Vagina (tissue), 2 donors: ENCODE measurements at regions not wholly inside any gene's neighbourhood (a gene's known extent, or its start where the extent isn't known, plus 50 kb on each side); places are given as distances from the start of the nearest gene placed in this dataset.

Experiments used
- DNase-seq, 2 donors: peaks; one replicate each; pipeline ENCODE4 v3.0.0-alpha.2; 2017; ENCODE audit errors: extremely low spot score in 2 of 2
- H3K27ac ChIP-seq: fragments of 200-600 bp; sonication (generic); one replicate; pipeline ENCODE4 v1.5.1; 2019
- H3K27me3 ChIP-seq: fragments of 200-600 bp; sonication (generic); one replicate; pipeline ENCODE4 v1.5.1; 2019
- H3K36me3 ChIP-seq, 2 donors: fragments of 200-600 bp; sonication (generic); one replicate each; pipeline ENCODE4 v1.5.1; 2017 to 2019
- H3K4me1 ChIP-seq: fragments of 200-600 bp; sonication (generic); one replicate; pipeline ENCODE4 v1.5.1; 2019
- H3K4me3 ChIP-seq, 2 donors: fragments of 200-600 bp; sonication (generic); 1 replicate in 1 of 2; 2 replicates in 1 of 2; pipeline ENCODE4 v1.5.1; 2016 to 2019
- H3K9me3 ChIP-seq: fragments of 200-600 bp; sonication (generic); one replicate; pipeline ENCODE4 v1.5.1; 2019
- CTCF ChIP-seq, 3 experiments: fragments of 450-650 bp in 2 of 3; fragments of 200-600 bp in 1 of 3; sonication (generic) in 1 of 3; IDR thresholded peaks; one replicate each; pipeline ENCODE4 v1.5.1; 2017 to 2019; ENCODE audit warnings: antibody characterized with exemption in 3 of 3, mild to moderate bottlenecking in 2 of 3, moderate library complexity in 2 of 3
- POLR2A ChIP-seq, 2 donors: fragments of 450-650 bp; IDR thresholded peaks; one replicate each; pipeline ENCODE4 v1.6.1; 2017; ENCODE audit warnings: antibody characterized with exemption in 2 of 2, mild to moderate bottlenecking in 2 of 2, moderate library complexity in 2 of 2
- POLR2AphosphoS5 ChIP-seq, 2 donors: sonication (generic); formaldehyde crosslinking; IDR thresholded peaks; one replicate each; pipeline ENCODE4 v1.9.0; 2017; ENCODE audit warnings: antibody characterized with exemption in 2 of 2, mild to moderate bottlenecking in 2 of 2, low read depth in 1 of 2; ENCODE audit not compliant: insufficient read depth in 1 of 2
- intact Hi-C: fragments of 100-400 bp; cut with DNase I; formaldehyde crosslinking; loops from one replicate; pipeline ENCODE4 v1.15.1; 2023

- Histone ChIP-seq H3K4me1 (peaks cover 28% of the 10 kb centered on the region), H3K4me3 (no peak overlapping the region), H3K36me3 (no peaks in the 10 kb centered on the region), H3K27me3 (no peaks in the 10 kb centered on the region), H3K27ac (peak overlapping the region; percentile 78), H3K9me3 (no peaks in the 10 kb centered on the region)
- intact Hi-C loops = no loop called here
- TF ChIP-seq POLR2A (IDR thresholded peaks at IDR 0.05) (no peak), CTCF (IDR thresholded peaks at IDR 0.05) (no peak), POLR2AphosphoS5 (IDR thresholded peaks at IDR 0.05; ENCODE audit: insufficient read depth in 1 of 2, low read depth in 1 of 2) (no peak)
- DNase-seq = no peak
Observed at GRCh38 chr15:96182736-96183513, 147.6 kb upstream of the NR2F2 start.

DNA sequence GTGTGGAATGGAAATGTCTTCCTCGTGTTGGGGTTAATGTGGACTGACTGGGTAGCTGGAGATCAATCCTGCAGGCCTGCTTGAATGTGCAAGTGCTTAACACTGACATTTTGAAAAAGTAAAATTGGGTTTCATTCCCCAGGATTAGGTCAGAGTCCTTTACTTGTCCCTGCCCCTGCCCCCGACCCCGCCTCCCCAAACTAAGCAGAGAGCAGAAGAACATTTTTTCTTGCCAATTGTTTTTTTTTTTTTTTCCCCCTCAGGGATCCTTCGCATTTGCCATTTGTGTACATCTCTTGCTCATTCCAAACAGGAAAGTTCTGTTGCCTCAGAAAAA, 147.0 kb upstream of the NR2F2 start:
- no peak overlapping the region for H3K4me3 ChIP-seq
- no peaks in the 10 kb centered on the region for H3K36me3 ChIP-seq
- no peak for DNase-seq
- H3K27me3 ChIP-seq = no peaks in the 10 kb centered on the region
- no peak overlapping the region for H3K27ac ChIP-seq
- no peaks in the 10 kb centered on the region for H3K9me3 ChIP-seq
- intact Hi-C loops = no loop called here
- H3K4me1 ChIP-seq = peaks cover 28% of the 10 kb centered on the region
- TF ChIP-seq POLR2A (IDR thresholded peaks at IDR 0.05) = no peak
- no peak for TF ChIP-seq POLR2AphosphoS5 (IDR thresholded peaks at IDR 0.05; ENCODE audit: insufficient read depth in 1 of 2, low read depth in 1 of 2)
- TF ChIP-seq CTCF (IDR thresholded peaks at IDR 0.05) = no peak

DNA sequence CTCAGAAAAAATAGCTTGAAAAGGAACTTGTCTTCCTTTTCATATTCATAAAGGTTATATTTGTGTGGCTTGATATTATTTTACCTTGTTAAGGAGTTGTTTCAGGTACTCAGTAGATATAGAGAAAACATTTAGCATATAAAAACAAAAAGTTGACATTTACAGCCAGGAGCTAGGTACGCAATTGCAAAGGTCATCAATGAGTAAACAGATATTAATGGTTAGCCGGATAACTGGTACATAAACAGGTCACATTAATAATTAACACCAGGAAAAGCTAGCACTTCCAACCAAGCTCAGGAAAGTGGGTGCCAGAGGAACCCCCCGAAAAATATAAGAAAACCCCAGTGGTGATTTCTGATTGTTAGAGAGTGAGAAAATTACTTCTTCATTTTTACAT, 146.6 kb upstream of the NR2F2 start:
- intact Hi-C loops = no loop called here
- H3K4me1 ChIP-seq = peaks cover 28% of the 10 kb centered on the region
- no peaks in the 10 kb centered on the region for H3K36me3 ChIP-seq

GRCh38 chr15:96184297-96184696, 146.2 kb upstream of the NR2F2 start:
- intact Hi-C loops = no loop called here

More for the DNA sequence above, 146.6 kb upstream of the NR2F2 start:
- no peak overlapping the region for H3K27ac ChIP-seq
- H3K9me3 ChIP-seq = no peaks in the 10 kb centered on the region
- no peak for TF ChIP-seq POLR2AphosphoS5 (IDR thresholded peaks at IDR 0.05; ENCODE audit: insufficient read depth in 1 of 2, low read depth in 1 of 2)
- H3K4me3 ChIP-seq = no peak overlapping the region
- H3K27me3 ChIP-seq = no peaks in the 10 kb centered on the region
- DNase-seq = no peak

DNA sequence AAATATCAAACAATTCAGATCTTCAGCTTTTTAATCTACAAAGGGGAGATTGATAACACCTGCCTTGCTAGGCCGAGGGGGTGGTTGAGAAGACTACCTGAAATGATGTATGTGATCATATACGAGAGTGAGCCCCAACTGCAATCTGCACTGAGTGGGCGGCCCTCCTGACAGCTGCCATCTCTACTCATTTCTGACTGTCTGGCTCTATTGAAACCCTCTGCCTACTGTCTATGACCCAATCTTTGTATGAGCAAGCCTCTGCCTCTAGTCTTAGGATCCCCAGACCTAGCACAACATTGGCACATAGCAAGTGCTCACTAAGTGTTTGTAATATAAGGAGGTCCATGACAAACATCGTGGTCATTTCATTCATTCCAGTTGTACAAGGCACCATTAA, 144.4 kb upstream of the NR2F2 start:
- intact Hi-C loops = no loop called here
- Histone ChIP-seq H3K4me3 (no peak overlapping the region), H3K4me1 (peaks cover 15% of the 10 kb centered on the region), H3K27me3 (no peaks in the 10 kb centered on the region), H3K36me3 (no peaks in the 10 kb centered on the region), H3K27ac (no peak overlapping the region), H3K9me3 (no peaks in the 10 kb centered on the region)
- no peak for TF ChIP-seq POLR2A (IDR thresholded peaks at IDR 0.05)
- TF ChIP-seq POLR2AphosphoS5 (IDR thresholded peaks at IDR 0.05; ENCODE audit: insufficient read depth in 1 of 2, low read depth in 1 of 2) = no peak
- no peak for TF ChIP-seq CTCF (IDR thresholded peaks at IDR 0.05)
- no peak for DNase-seq

More at GRCh38 chr15:96184297-96184696, 146.2 kb upstream of the NR2F2 start:
- no peaks in the 10 kb centered on the region for H3K27me3 ChIP-seq
- TF ChIP-seq POLR2AphosphoS5 (IDR thresholded peaks at IDR 0.05; ENCODE audit: insufficient read depth in 1 of 2, low read depth in 1 of 2) (no peak), CTCF (IDR thresholded peaks at IDR 0.05) (no peak), POLR2A (IDR thresholded peaks at IDR 0.05) (no peak)
- H3K36me3 ChIP-seq = no peaks in the 10 kb centered on the region
- H3K27ac ChIP-seq = no peak overlapping the region
- no peaks in the 10 kb centered on the region for H3K9me3 ChIP-seq
- H3K4me1 ChIP-seq = peaks cover 28% of the 10 kb centered on the region
- DNase-seq = no peak
- H3K4me3 ChIP-seq = no peak overlapping the region
